Upper lobe of left lung (tissue), 4 donors: ENCODE measurements at regions not wholly inside any gene's neighbourhood (a gene's known extent, or its start where the extent isn't known, plus 50 kb on each side); places are given as distances from the start of the nearest gene placed in this dataset.

Source experiments
- POLR2A ChIP-seq, 4 donors: fragments of 450-650 bp; IDR thresholded peaks; one replicate each; pipeline ENCODE4 v1.5.1; 2016 to 2017; ENCODE audit warnings: antibody characterized with exemption in 4 of 4, mild to moderate bottlenecking in 2 of 4
- POLR2AphosphoS5 ChIP-seq, 2 donors: sonication (generic); formaldehyde crosslinking; IDR thresholded peaks; one replicate each; pipeline ENCODE4 v1.5.1; 2017; ENCODE audit warnings: antibody characterized with exemption in 2 of 2
- TF ChIP-seq, protein P1 (sequence below), 6 experiments: fragments of 450-650 bp in 4 of 6; fragments of 200-600 bp in 2 of 6; sonication (generic) in 2 of 6; IDR thresholded peaks; one replicate each; pipeline ENCODE4 v1.5.1; 2016 to 2019; ENCODE audit warnings: antibody characterized with exemption in 6 of 6

- TF ChIP-seq, protein P1, sequence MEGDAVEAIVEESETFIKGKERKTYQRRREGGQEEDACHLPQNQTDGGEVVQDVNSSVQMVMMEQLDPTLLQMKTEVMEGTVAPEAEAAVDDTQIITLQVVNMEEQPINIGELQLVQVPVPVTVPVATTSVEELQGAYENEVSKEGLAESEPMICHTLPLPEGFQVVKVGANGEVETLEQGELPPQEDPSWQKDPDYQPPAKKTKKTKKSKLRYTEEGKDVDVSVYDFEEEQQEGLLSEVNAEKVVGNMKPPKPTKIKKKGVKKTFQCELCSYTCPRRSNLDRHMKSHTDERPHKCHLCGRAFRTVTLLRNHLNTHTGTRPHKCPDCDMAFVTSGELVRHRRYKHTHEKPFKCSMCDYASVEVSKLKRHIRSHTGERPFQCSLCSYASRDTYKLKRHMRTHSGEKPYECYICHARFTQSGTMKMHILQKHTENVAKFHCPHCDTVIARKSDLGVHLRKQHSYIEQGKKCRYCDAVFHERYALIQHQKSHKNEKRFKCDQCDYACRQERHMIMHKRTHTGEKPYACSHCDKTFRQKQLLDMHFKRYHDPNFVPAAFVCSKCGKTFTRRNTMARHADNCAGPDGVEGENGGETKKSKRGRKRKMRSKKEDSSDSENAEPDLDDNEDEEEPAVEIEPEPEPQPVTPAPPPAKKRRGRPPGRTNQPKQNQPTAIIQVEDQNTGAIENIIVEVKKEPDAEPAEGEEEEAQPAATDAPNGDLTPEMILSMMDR (IDR thresholded peaks at IDR 0.05), result no peak
- TF ChIP-seq POLR2A (IDR thresholded peaks at IDR 0.05), result no peak
- no peak for TF ChIP-seq POLR2AphosphoS5 (IDR thresholded peaks at IDR 0.05)
Observed at GRCh38 chr17:12597895-12598294, 67.8 kb upstream of the MYOCD start.
